H9 (cell line): ENCODE measurements at regions not wholly inside any gene's neighbourhood (a gene's known extent, or its start where the extent isn't known, plus 50 kb on each side); places are given as distances from the start of the nearest gene placed in this dataset.

Experiments used
- DNase-seq: peaks from one replicate; pipeline ENCODE4 v3.0.0-alpha.2; 2017
- H2AFZ ChIP-seq: one replicate; pipeline ENCODE4 v1.6.1; 2013; ENCODE audit warnings: mild to moderate bottlenecking, low read length, control low read depth, moderate library complexity
- H2AK5ac ChIP-seq: 2 replicates; pipeline ENCODE4 v1.6.1; 2013; ENCODE audit warnings: low read length, control low read depth, mixed read lengths; ENCODE audit not compliant: insufficient read length
- H2BK120ac ChIP-seq: one replicate; pipeline ENCODE4 v1.6.1; 2013; ENCODE audit warnings: low read depth, mild to moderate bottlenecking, low read length, control low read depth, inconsistent platforms; ENCODE audit not compliant: poor library complexity, severe bottlenecking
- H2BK12ac ChIP-seq: 2 replicates; pipeline ENCODE4 v1.6.1; 2013; ENCODE audit warnings: low read length, control low read depth, mixed read lengths, low read depth; ENCODE audit not compliant: insufficient read length
- H2BK15ac ChIP-seq: 2 replicates; pipeline ENCODE4 v1.6.1; 2013; ENCODE audit warnings: low read depth, low read length, control low read depth
- H2BK20ac ChIP-seq: one replicate; pipeline ENCODE4 v1.6.1; 2013; ENCODE audit warnings: low read depth, mild to moderate bottlenecking, low read length, control low read depth, inconsistent platforms; ENCODE audit not compliant: poor library complexity, severe bottlenecking
- H2BK5ac ChIP-seq: 2 replicates; pipeline ENCODE4 v1.6.1; 2013; ENCODE audit warnings: low read length, control low read depth, mixed read lengths; ENCODE audit not compliant: insufficient read length
- H3K14ac ChIP-seq: 2 replicates; pipeline ENCODE4 v1.6.1; 2013; ENCODE audit warnings: low read length, control low read depth; ENCODE audit not compliant: insufficient read depth
- H3K18ac ChIP-seq: 2 replicates; pipeline ENCODE4 v1.6.1; 2013; ENCODE audit warnings: low read depth, mild to moderate bottlenecking, mixed read lengths, low read length, control low read depth; ENCODE audit not compliant: insufficient read length
- H3K23ac ChIP-seq: 2 replicates; pipeline ENCODE4 v1.6.1; 2013; ENCODE audit warnings: low read length, control low read depth, mixed read lengths, low read depth; ENCODE audit not compliant: insufficient read length
- H3K23me2 ChIP-seq: 2 replicates; pipeline ENCODE4 v1.6.1; 2013; ENCODE audit warnings: low read depth, mild to moderate bottlenecking, mixed read lengths, low read length, control low read depth; ENCODE audit not compliant: insufficient read length, poor library complexity, severe bottlenecking
- H3K27ac ChIP-seq: 2 replicates; pipeline ENCODE4 v1.5.1; 2013; ENCODE audit warnings: low read length, control low read depth, mixed read lengths, low read depth; ENCODE audit not compliant: insufficient read length
- H3K27me3 ChIP-seq: 2 replicates; pipeline ENCODE4 v1.6.1; 2013; ENCODE audit warnings: low read length, control low read depth, inconsistent platforms; ENCODE audit not compliant: insufficient read depth
- H3K4ac ChIP-seq: 2 replicates; pipeline ENCODE4 v1.6.1; 2013; ENCODE audit warnings: low read depth, mild to moderate bottlenecking, control low read depth, inconsistent platforms, low read length, moderate library complexity
- H3K4me1 ChIP-seq: 2 replicates; pipeline ENCODE4 v1.6.1; 2013; ENCODE audit warnings: low read length, control low read depth, inconsistent platforms; ENCODE audit not compliant: insufficient read depth
- H3K4me2 ChIP-seq: 2 replicates; pipeline ENCODE4 v1.6.1; 2013; ENCODE audit warnings: low read length, control low read depth, mixed read lengths; ENCODE audit not compliant: insufficient read length, insufficient read depth
- H3K56ac ChIP-seq: 2 replicates; pipeline ENCODE4 v1.6.1; 2013; ENCODE audit warnings: low read depth, mild to moderate bottlenecking, mixed read lengths, low read length, control low read depth; ENCODE audit not compliant: insufficient read length
- H3K79me1 ChIP-seq: 2 replicates; pipeline ENCODE4 v1.6.1; 2013; ENCODE audit warnings: low read depth, mild to moderate bottlenecking, moderate library complexity, low read length, control low read depth, inconsistent platforms; ENCODE audit not compliant: insufficient read depth, poor library complexity, severe bottlenecking
- H3K79me2 ChIP-seq: 2 replicates; pipeline ENCODE4 v1.6.1; 2013; ENCODE audit warnings: low read length, control low read depth, inconsistent platforms; ENCODE audit not compliant: insufficient read depth
- H3K9ac ChIP-seq: 2 replicates; pipeline ENCODE4 v1.6.1; 2013; ENCODE audit warnings: low read length, control low read depth, mixed read lengths; ENCODE audit not compliant: insufficient read length; ENCODE audit errors: extremely low read depth
- H3K9me3 ChIP-seq: one replicate; pipeline ENCODE4 v1.6.1; 2013; ENCODE audit warnings: low read depth, low read length, inconsistent platforms; ENCODE audit not compliant: control insufficient read depth
- H3T11ph ChIP-seq: one replicate; pipeline ENCODE4 v1.6.1; 2013; ENCODE audit warnings: mild to moderate bottlenecking, low read length, control low read depth, inconsistent platforms
- H4K20me1 ChIP-seq: one replicate; pipeline ENCODE4 v1.6.1; 2013; ENCODE audit not compliant: control insufficient read depth, insufficient read length, insufficient read depth
- H4K5ac ChIP-seq: 2 replicates; pipeline ENCODE4 v1.6.1; 2013; ENCODE audit warnings: low read depth, mild to moderate bottlenecking, mixed read lengths, low read length, control low read depth; ENCODE audit not compliant: insufficient read length
- H4K8ac ChIP-seq: replicated peaks from 2 replicates; pipeline ENCODE4 v1.6.1; 2013; ENCODE audit warnings: low read length, control low read depth, mixed read lengths, low read depth; ENCODE audit not compliant: insufficient read length
- H4K91ac ChIP-seq: 2 replicates; pipeline ENCODE4 v1.6.1; 2013; ENCODE audit warnings: low read depth, mild to moderate bottlenecking, moderate library complexity, mixed read lengths, low read length, control low read depth; ENCODE audit not compliant: insufficient read length
- H3K27ac Mint-ChIP-seq, 3 experiments: 2 replicates in 2 of 3; 3 replicates in 1 of 3; pipeline ENCODE4 v1.8.0; 2020 to 2021; ENCODE audit warnings: mixed read lengths in 3 of 3, mild to moderate bottlenecking in 1 of 3, moderate library complexity in 1 of 3
- H3K27me3 Mint-ChIP-seq: 2 replicates; pipeline ENCODE4 v1.8.0; 2021; ENCODE audit warnings: low read depth, mild to moderate bottlenecking, moderate library complexity, mixed read lengths
- H3K36me3 Mint-ChIP-seq, 3 experiments: 2 replicates in 2 of 3; 3 replicates in 1 of 3; pipeline ENCODE4 v1.8.0; 2020 to 2021; ENCODE audit warnings: low read depth in 3 of 3, mixed read lengths in 3 of 3; ENCODE audit not compliant: insufficient read depth in 1 of 3
- H3K4me1 Mint-ChIP-seq, 2 experiments: 2 replicates each; pipeline ENCODE4 v1.8.0; 2020; ENCODE audit warnings: mixed read lengths in 2 of 2
- H3K4me3 Mint-ChIP-seq, 2 experiments: 2 replicates in 1 of 2; 3 replicates in 1 of 2; pipeline ENCODE4 v1.8.0; 2020 to 2021; ENCODE audit warnings: mild to moderate bottlenecking in 2 of 2, mixed read lengths in 2 of 2, moderate library complexity in 1 of 2
- H3K9me3 Mint-ChIP-seq, 2 experiments: 2 replicates in 1 of 2; 3 replicates in 1 of 2; pipeline ENCODE4 v1.8.0; 2020; ENCODE audit warnings: mild to moderate bottlenecking in 2 of 2, mixed read lengths in 2 of 2, moderate library complexity in 1 of 2
- CTCF ChIP-seq: fragments of 200-600 bp; sonication (generic); conservative IDR thresholded peaks from 3 replicates; pipeline ENCODE4 v1.8.0; 2021; ENCODE audit warnings: antibody characterized with exemption, mild to moderate bottlenecking

GRCh38 chr5:145076040-145076439 is 759.1 kb downstream of the PRELID2 start:
- H3K4me2 ChIP-seq: no peak overlapping the region
- H4K20me1 ChIP-seq: no peaks in the 10 kb centered on the region
- H3K79me2 ChIP-seq: no peaks in the 10 kb centered on the region
- no peak overlapping the region for H3K4ac ChIP-seq
- no peak overlapping the region for H3K56ac ChIP-seq
- H2AFZ ChIP-seq: no peak overlapping the region
- no peak overlapping the region for H2BK15ac ChIP-seq
- DNase-seq: no peak
- Mint-ChIP-seq H3K4me1 (0 out of 4 replicates have a peak, but pooled peaks cover 0 to 2% of the 10 kb centered on the region in 2 experiments), H3K27me3 (no peaks in the 10 kb centered on the region), H3K4me3 (no peak overlapping the region), H3K27ac (0 out of 7 replicates have a peak overlapping the region, but pooled peaks of 1 of the 3 experiments have one; percentile 21), H3K36me3 (no peaks in the 10 kb centered on the region), H3K9me3 (no peaks in the 10 kb centered on the region)
- no peak overlapping the region for H2BK5ac ChIP-seq
- H3K4me1 ChIP-seq: no peaks in the 10 kb centered on the region
- no peak for TF ChIP-seq CTCF
- no peak overlapping the region for H3K27ac ChIP-seq
- no peak overlapping the region for H2BK120ac ChIP-seq
- H2BK20ac ChIP-seq: no peak overlapping the region
- H3K9me3 ChIP-seq: no peaks in the 10 kb centered on the region
- no peak overlapping the region for H3K23ac ChIP-seq
- no peak overlapping the region for H4K91ac ChIP-seq
- no peak overlapping the region for H3K14ac ChIP-seq
- H3K18ac ChIP-seq: no peak overlapping the region
- H2BK12ac ChIP-seq: no peak overlapping the region
- H2AK5ac ChIP-seq: no peak overlapping the region
- H3K9ac ChIP-seq: no peak overlapping the region
- no peak overlapping the region for H3T11ph ChIP-seq
- no peaks in the 10 kb centered on the region for H3K23me2 ChIP-seq
- H4K8ac ChIP-seq: no peak overlapping the region
- H4K5ac ChIP-seq: no peak overlapping the region
- no peaks in the 10 kb centered on the region for H3K79me1 ChIP-seq
- H3K27me3 ChIP-seq: no peaks in the 10 kb centered on the region
